ENCODE measurements at regions not wholly inside any gene's neighbourhood (a gene's known extent, or its start where the extent isn't known, plus 50 kb on each side); places are given as distances from the start of the nearest gene placed in this dataset.

- intact Hi-C loops (cut with micrococcal nuclease; ENCODE audit: unreplicated experiment) (no loop called here), in situ Hi-C loops (cut with MboI) (no loop called here)
- ChIA-PET POLR2A (no interaction called here), RAD21 (ENCODE audit: unreplicated experiment) (no interaction called here), SMC1A (ENCODE audit: uncharacterized antibody, unreplicated experiment) (no interaction called here), CTCF (no interaction called here)
- TF ChIP-seq REST (IDR thresholded peaks at IDR 0.05; ENCODE audit: low read depth, low read length) (no peak), RFX5 (IDR thresholded peaks at IDR 0.05; ENCODE audit: low read depth, low read length) (no peak), POLR2A (IDR thresholded peaks at IDR 0.05; ENCODE audit: low read depth, low read length) (no peak), BACH1 (IDR thresholded peaks at IDR 0.05; ENCODE audit: borderline replicate concordance) (no peak), HDAC2 (IDR thresholded peaks at IDR 0.05) (no peak), CEBPZ (IDR thresholded peaks at IDR 0.05; ENCODE audit: low read depth, low read length) (no peak), EGR1 (IDR thresholded peaks at IDR 0.05; ENCODE audit: borderline replicate concordance in 1 of 2, low read depth in 2 of 2, low read length in 2 of 2) (no peak), ZBTB11 (CRISPR knock-in tag; IDR thresholded peaks at IDR 0.05) (no peak), CHD4 (IDR thresholded peaks at IDR 0.05) (no peak), HDAC6 (IDR thresholded peaks at IDR 0.05; ENCODE audit: unreplicated experiment) (no peak), FOXK2 (IDR thresholded peaks at IDR 0.05) (no peak), SMAD1 (IDR thresholded peaks at IDR 0.05; ENCODE audit: low read depth, partially characterized antibody) (no peak), IKZF1 (conservative IDR thresholded peaks at IDR 0.05) (no peak), STAT3 (IDR thresholded peaks at IDR 0.05; ENCODE audit: low read depth, low read length) (no peak), STAT1 (conservative IDR thresholded peaks at IDR 0.05) (no peak), BHLHE40 (IDR thresholded peaks at IDR 0.05; ENCODE audit: borderline replicate concordance in 1 of 2, low read depth in 2 of 2, low read length in 1 of 2) (no peak)
- Histone ChIP-seq H3K4me1 (ENCODE audit: control insufficient read depth, insufficient read depth, low read length) (no peaks in the 10 kb centered on the region), H3K27ac (ENCODE audit: control insufficient read depth, insufficient read depth) (no peak overlapping the region), H3K4me3 (no peak overlapping the region), H2AFZ (ENCODE audit: control insufficient read depth, low read depth, low read length) (no peak overlapping the region), H3K4me2 (ENCODE audit: control insufficient read depth, insufficient read depth) (no peak overlapping the region), H4K20me1 (ENCODE audit: control insufficient read depth, insufficient read depth) (no peaks in the 10 kb centered on the region), H3K79me2 (ENCODE audit: control insufficient read depth, insufficient read depth, low read length) (no peaks in the 10 kb centered on the region), H3K27me3 (replicated peaks in 1 of 2; ENCODE audit: control insufficient read depth in 2 of 2, insufficient read depth in 2 of 2, low read length in 1 of 2) (no peaks in the 10 kb centered on the region), H3K9me3 (replicated peaks; ENCODE audit: control insufficient read depth, insufficient read depth, low read length) (no peaks in the 10 kb centered on the region), H3K36me3 (ENCODE audit: control insufficient read depth in 2 of 2, insufficient read depth in 2 of 2, low read length in 1 of 2) (no peaks in the 10 kb centered on the region), H3K9ac (ENCODE audit: control insufficient read depth, insufficient read depth, low read length) (no peak overlapping the region)
- 0% methylated on average over 4 of the region's 4 CpGs for WGBS (ENCODE audit: insufficient coverage, insufficient replicate concordance, low lambda C conversion rate, missing lambda C conversion rate)
- no peak for ATAC-seq
- no peak for FAIRE-seq
- BruUV-seq (replicated peaks) = no TSS peak
- DNase-seq (ENCODE audit: low read depth, low spot score) = no peak
Observed at GRCh38 chr5:166431456-166431855, 1860.0 kb upstream of the WWC1 start.

Data from GM12878 (cell line).